Neural cell (in vitro differentiated cells): ENCODE measurements at regions not wholly inside any gene's neighbourhood (a gene's known extent, or its start where the extent isn't known, plus 50 kb on each side); places are given as distances from the start of the nearest gene placed in this dataset.

ENCODE experiments used
- CTCF ChIP-seq: fragments of 450-650 bp; IDR thresholded peaks from 2 replicates; pipeline ENCODE4 v1.5.1; 2014; ENCODE audit warnings: antibody characterized with exemption, mild to moderate bottlenecking, moderate library complexity; ENCODE audit not compliant: poor library complexity, severe bottlenecking
- EZH2 ChIP-seq: fragments of 200-600, 300-800 bp; shearing (Covaris generic), sonication (generic); IDR thresholded peaks from 2 replicates; pipeline ENCODE4 v1.6.1; 2014; ENCODE audit warnings: antibody characterized with exemption, low read length, borderline replicate concordance, mild to moderate bottlenecking; ENCODE audit not compliant: insufficient read depth, poor library complexity, severe bottlenecking
- REST ChIP-seq: IDR thresholded peaks from 2 replicates; pipeline ENCODE4 v1.6.1; 2012; ENCODE audit warnings: borderline replicate concordance
- SMC3 ChIP-seq: fragments of 450-650 bp; conservative IDR thresholded peaks from 2 replicates; pipeline ENCODE4 v1.6.1; 2014; ENCODE audit warnings: antibody characterized with exemption, mild to moderate bottlenecking, moderate library complexity; ENCODE audit not compliant: poor library complexity

GRCh38 chr9:91017245-91017644 is 215.6 kb downstream of the SYK start:
- TF ChIP-seq CTCF (no peak), SMC3 (no peak), EZH2 (no peak), REST (no peak)
